ENCODE measurements at regions not wholly inside any gene's neighbourhood (a gene's known extent, or its start where the extent isn't known, plus 50 kb on each side); places are given as distances from the start of the nearest gene placed in this dataset.

DNA sequence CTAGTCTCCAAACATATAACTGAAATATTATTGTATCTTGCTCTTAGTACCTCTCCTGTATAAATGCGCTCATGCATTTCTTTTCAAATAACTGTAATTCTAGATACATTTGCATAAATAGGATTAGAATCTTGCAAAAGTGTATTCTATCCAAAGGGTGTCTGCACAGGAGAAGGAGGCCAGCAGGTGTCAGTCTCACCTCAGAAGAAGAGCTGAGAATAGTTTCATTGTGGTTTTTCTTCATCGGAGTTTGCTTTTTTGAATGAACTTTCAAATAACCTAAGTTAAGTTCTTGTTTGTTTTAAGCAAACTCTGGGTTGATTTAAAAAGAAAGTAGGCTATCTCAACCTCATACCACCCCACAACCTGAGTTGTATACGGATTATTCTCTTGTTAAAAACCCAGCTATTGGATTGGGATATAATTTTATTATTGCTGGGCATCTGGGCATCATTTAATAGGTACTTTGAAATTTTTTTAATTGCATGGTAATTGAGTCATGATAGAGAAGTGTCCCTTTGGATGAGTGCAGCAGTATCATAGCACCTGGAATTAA lies 125.0 kb upstream of the MLIP start:
- no peaks in the 10 kb centered on the region for H3K79me2 ChIP-seq (ENCODE audit: low read length)

DNA sequence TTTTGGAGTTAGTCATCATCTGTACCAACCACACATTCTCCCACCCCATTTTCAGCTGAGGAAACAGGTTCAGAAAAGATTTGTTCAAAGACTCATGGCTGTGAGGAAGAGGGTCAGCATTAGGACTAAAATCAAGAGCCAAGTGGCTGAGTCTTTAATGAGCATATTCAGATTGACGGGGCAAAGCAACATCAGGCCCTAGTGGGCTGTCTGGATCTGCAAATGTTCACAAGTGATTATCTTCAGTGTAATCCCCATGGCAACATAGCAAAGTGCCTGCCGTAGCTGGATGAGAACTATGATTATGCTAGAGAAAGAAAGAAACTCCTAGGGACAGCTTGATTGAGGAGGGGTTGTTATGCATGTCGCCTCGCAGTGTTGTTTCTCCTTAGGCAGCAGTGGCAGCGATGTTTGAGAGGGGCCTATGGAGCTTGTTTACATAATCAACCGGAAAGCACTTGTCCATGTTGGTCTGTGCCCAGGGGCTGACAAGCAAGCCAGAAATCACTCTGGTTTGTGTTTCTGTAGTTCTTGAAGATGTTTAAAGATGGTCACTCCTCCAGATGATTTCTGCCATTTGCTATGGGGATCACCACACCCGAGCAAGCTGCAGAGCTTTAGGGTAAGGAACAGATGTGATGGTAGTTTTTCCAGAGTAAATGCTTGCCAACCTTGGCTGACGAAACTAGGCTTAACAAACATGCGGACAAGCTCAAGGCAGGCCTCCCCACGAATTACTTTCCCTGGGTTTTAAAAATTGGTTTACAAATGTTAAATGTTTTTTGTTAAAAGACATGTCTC lies 124.3 kb upstream of the MLIP start:
- H3K9me3 ChIP-seq (replicated peaks; ENCODE audit: insufficient read depth, low read length) = no peaks in the 10 kb centered on the region
- no peaks in the 10 kb centered on the region for H3K4me1 ChIP-seq (ENCODE audit: low read length)
- H3K9ac ChIP-seq (ENCODE audit: low read length) = no peak overlapping the region
- no peaks in the 10 kb centered on the region for H3K79me2 ChIP-seq (ENCODE audit: low read length)
- H3K27me3 ChIP-seq (replicated peaks; ENCODE audit: insufficient read depth, low read length) = no peaks in the 10 kb centered on the region
- no peaks in the 10 kb centered on the region for H3K36me3 ChIP-seq (replicated peaks; ENCODE audit: insufficient read depth, low read length)
- TF ChIP-seq EZH2phosphoT487 (IDR thresholded peaks at IDR 0.05; ENCODE audit: low read length) (no peak), EZH2 (optimal IDR thresholded peaks at IDR 0.05; ENCODE audit: low read depth, low read length) (no peak)
- TF ChIP-seq, protein P1, sequence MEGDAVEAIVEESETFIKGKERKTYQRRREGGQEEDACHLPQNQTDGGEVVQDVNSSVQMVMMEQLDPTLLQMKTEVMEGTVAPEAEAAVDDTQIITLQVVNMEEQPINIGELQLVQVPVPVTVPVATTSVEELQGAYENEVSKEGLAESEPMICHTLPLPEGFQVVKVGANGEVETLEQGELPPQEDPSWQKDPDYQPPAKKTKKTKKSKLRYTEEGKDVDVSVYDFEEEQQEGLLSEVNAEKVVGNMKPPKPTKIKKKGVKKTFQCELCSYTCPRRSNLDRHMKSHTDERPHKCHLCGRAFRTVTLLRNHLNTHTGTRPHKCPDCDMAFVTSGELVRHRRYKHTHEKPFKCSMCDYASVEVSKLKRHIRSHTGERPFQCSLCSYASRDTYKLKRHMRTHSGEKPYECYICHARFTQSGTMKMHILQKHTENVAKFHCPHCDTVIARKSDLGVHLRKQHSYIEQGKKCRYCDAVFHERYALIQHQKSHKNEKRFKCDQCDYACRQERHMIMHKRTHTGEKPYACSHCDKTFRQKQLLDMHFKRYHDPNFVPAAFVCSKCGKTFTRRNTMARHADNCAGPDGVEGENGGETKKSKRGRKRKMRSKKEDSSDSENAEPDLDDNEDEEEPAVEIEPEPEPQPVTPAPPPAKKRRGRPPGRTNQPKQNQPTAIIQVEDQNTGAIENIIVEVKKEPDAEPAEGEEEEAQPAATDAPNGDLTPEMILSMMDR (IDR thresholded peaks at IDR 0.05; ENCODE audit: low read length) = no peak
- H3K4me2 ChIP-seq (ENCODE audit: low read depth, low read length) = no peak overlapping the region
- H4K20me1 ChIP-seq (ENCODE audit: insufficient read depth, low read length) = no peaks in the 10 kb centered on the region
- DNase-seq = no peak
- H3K9me2 ChIP-seq (replicated peaks; ENCODE audit: insufficient read depth, low read length) = no peaks in the 10 kb centered on the region
- no peak overlapping the region for H3K27ac ChIP-seq (ENCODE audit: low read length)
- H2AFZ ChIP-seq (ENCODE audit: low read length) = no peak overlapping the region
- H3K4me3 ChIP-seq (ENCODE audit: low read length) = no peak overlapping the region
- no peaks in the 10 kb centered on the region for H3F3A ChIP-seq (ENCODE audit: insufficient read depth, low read length)

More for the DNA sequence above, 125.0 kb upstream of the MLIP start:
- Histone ChIP-seq H3K9ac (ENCODE audit: low read length) (no peak overlapping the region), H3K4me3 (ENCODE audit: low read length) (no peak overlapping the region), H3K27me3 (replicated peaks; ENCODE audit: insufficient read depth, low read length) (no peaks in the 10 kb centered on the region), H3K27ac (ENCODE audit: low read length) (no peak overlapping the region), H2AFZ (ENCODE audit: low read length) (no peak overlapping the region), H3K4me1 (ENCODE audit: low read length) (no peaks in the 10 kb centered on the region), H3F3A (ENCODE audit: insufficient read depth, low read length) (no peaks in the 10 kb centered on the region), H3K36me3 (replicated peaks; ENCODE audit: insufficient read depth, low read length) (no peaks in the 10 kb centered on the region), H3K9me2 (replicated peaks; ENCODE audit: insufficient read depth, low read length) (no peaks in the 10 kb centered on the region), H3K4me2 (ENCODE audit: low read depth, low read length) (no peak overlapping the region), H3K9me3 (replicated peaks; ENCODE audit: insufficient read depth, low read length) (no peaks in the 10 kb centered on the region), H4K20me1 (ENCODE audit: insufficient read depth, low read length) (no peaks in the 10 kb centered on the region)
- TF ChIP-seq EZH2phosphoT487 (IDR thresholded peaks at IDR 0.05; ENCODE audit: low read length) = no peak
- TF ChIP-seq, protein P1 (IDR thresholded peaks at IDR 0.05; ENCODE audit: low read length) = peak; percentile 91
- no peak for TF ChIP-seq EZH2 (optimal IDR thresholded peaks at IDR 0.05; ENCODE audit: low read depth, low read length)
- DNase-seq = peak; percentile 41

DNA sequence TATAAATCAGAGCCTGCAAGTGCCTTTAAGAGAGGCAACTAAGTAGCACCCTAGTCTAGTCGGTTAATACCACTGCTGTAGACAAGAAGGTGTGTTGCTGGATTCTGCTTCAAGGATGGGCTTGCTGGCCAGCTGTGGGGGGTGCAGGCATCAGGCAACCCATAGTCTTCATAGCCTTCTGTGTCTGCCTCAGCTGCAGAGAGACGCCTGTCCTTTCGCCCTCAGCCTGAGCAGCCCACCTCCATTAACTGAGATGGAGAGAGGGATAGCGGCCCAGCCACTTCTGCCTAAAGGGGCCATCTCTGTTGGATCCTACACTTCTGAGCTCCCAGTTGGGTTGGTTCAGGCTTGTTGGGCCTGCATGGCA lies 123.7 kb upstream of the MLIP start:
- H3K4me2 ChIP-seq (ENCODE audit: low read depth, low read length) = no peak overlapping the region
- no peak overlapping the region for H2AFZ ChIP-seq (ENCODE audit: low read length)
- no peaks in the 10 kb centered on the region for H3K36me3 ChIP-seq (replicated peaks; ENCODE audit: insufficient read depth, low read length)
- H3K27me3 ChIP-seq (replicated peaks; ENCODE audit: insufficient read depth, low read length) = no peaks in the 10 kb centered on the region
- no peak overlapping the region for H3K27ac ChIP-seq (ENCODE audit: low read length)
- no peak overlapping the region for H3K4me3 ChIP-seq (ENCODE audit: low read length)
- no peak for TF ChIP-seq EZH2 (optimal IDR thresholded peaks at IDR 0.05; ENCODE audit: low read depth, low read length)
- TF ChIP-seq, protein P1 (IDR thresholded peaks at IDR 0.05; ENCODE audit: low read length) = no peak
- no peak for TF ChIP-seq EZH2phosphoT487 (IDR thresholded peaks at IDR 0.05; ENCODE audit: low read length)
- DNase-seq = no peak
- no peaks in the 10 kb centered on the region for H3K4me1 ChIP-seq (ENCODE audit: low read length)
- H4K20me1 ChIP-seq (ENCODE audit: insufficient read depth, low read length) = no peaks in the 10 kb centered on the region
- no peaks in the 10 kb centered on the region for H3K9me3 ChIP-seq (replicated peaks; ENCODE audit: insufficient read depth, low read length)
- no peak overlapping the region for H3K9ac ChIP-seq (ENCODE audit: low read length)
- no peaks in the 10 kb centered on the region for H3K79me2 ChIP-seq (ENCODE audit: low read length)
- H3F3A ChIP-seq (ENCODE audit: insufficient read depth, low read length) = no peaks in the 10 kb centered on the region
- H3K9me2 ChIP-seq (replicated peaks; ENCODE audit: insufficient read depth, low read length) = no peaks in the 10 kb centered on the region
